IMR-90 (cell line): ENCODE measurements at regions not wholly inside any gene's neighbourhood (a gene's known extent, or its start where the extent isn't known, plus 50 kb on each side); places are given as distances from the start of the nearest gene placed in this dataset.
"Not testable (repeated sequence)": the region's sequence is repeated elsewhere in the genome, so short reads cannot be mapped to it uniquely, and the experiment has no call there.

ENCODE experiments used
- ATAC-seq: fragments of 200-7000 bp; cut with Tn5 transposase; 2 replicates; pipeline ENCODE4 v1.9.1; 2020; ENCODE audit warnings: low read depth, mild to moderate bottlenecking, moderate library complexity
- BruUV-seq: library from RNA; stranded (reverse); fragments of 400-500 nt; replicated peaks from 2 replicates; lab custom pipeline; 2021; lab: Mats Ljungman, UMichigan
- CTCF ChIA-PET: fragments of 300-600 bp; formaldehyde crosslinking; extraction: SDS; loops from one replicate; lab custom pipeline; 2021; ENCODE audit warnings: antibody characterized with exemption; lab: Yijun Ruan, JAX
- POLR2A ChIA-PET: fragments of 300-600 bp; sonication (Branson Sonifier 250); formaldehyde crosslinking; loops from one replicate; lab custom pipeline; 2022; ENCODE audit warnings: antibody characterized with exemption; ENCODE audit not compliant: unreplicated experiment; lab: Charles Lee
- DNase-seq: peaks from one replicate; pipeline ENCODE4 v3.0.0; 2013
- H2AFZ ChIP-seq: replicated peaks from 2 replicates; pipeline ENCODE3; 2013; ENCODE audit warnings: low read length, mild to moderate bottlenecking; ENCODE audit not compliant: poor library complexity
- H2AK5ac ChIP-seq: 2 replicates; pipeline ENCODE4 v1.6.1; 2013; ENCODE audit warnings: low read depth, low read length, inconsistent platforms
- H2AK9ac ChIP-seq: replicated peaks from 2 replicates; pipeline ENCODE3; 2013; ENCODE audit warnings: mild to moderate bottlenecking, low read depth, low read length, moderate library complexity; ENCODE audit not compliant: poor library complexity
- H2BK120ac ChIP-seq: 2 replicates; pipeline ENCODE4 v1.6.1; 2013; ENCODE audit warnings: low read depth, low read length, inconsistent platforms
- H2BK15ac ChIP-seq: 3 replicates; pipeline ENCODE4 v1.6.1; 2013; ENCODE audit warnings: low read depth, low read length, inconsistent platforms
- H2BK20ac ChIP-seq: 2 replicates; pipeline ENCODE4 v1.6.1; 2013; ENCODE audit warnings: low read depth, mild to moderate bottlenecking, inconsistent platforms, low read length, moderate library complexity
- H2BK5ac ChIP-seq: 2 replicates; pipeline ENCODE4 v1.6.1; 2013; ENCODE audit warnings: mild to moderate bottlenecking, low read depth, low read length, inconsistent platforms; ENCODE audit not compliant: poor library complexity, severe bottlenecking
- H3K14ac ChIP-seq: replicated peaks from 2 replicates; pipeline ENCODE4 v1.6.1; 2013; ENCODE audit warnings: low read depth, low read length, inconsistent platforms
- H3K18ac ChIP-seq: 2 replicates; pipeline ENCODE4 v1.6.1; 2013; ENCODE audit warnings: low read depth, low read length, control low read depth
- H3K23ac ChIP-seq: 2 replicates; pipeline ENCODE4 v1.6.1; 2013; ENCODE audit warnings: low read depth, low read length, inconsistent platforms
- H3K27ac ChIP-seq: 2 replicates; pipeline ENCODE4 v1.5.1; 2013; ENCODE audit warnings: mild to moderate bottlenecking, control low read depth, low read length; ENCODE audit not compliant: insufficient read depth
- H3K27me3 ChIP-seq: 2 replicates; pipeline ENCODE4 v1.6.1; 2013; ENCODE audit warnings: low read length; ENCODE audit not compliant: control insufficient read depth, insufficient read depth
- H3K36me3 ChIP-seq: 2 replicates; pipeline ENCODE4 v1.6.1; 2013; ENCODE audit warnings: low read length, mixed read lengths; ENCODE audit not compliant: control insufficient read depth, insufficient read depth
- H3K4ac ChIP-seq: 2 replicates; pipeline ENCODE4 v1.6.1; 2013; ENCODE audit warnings: low read depth, low read length, inconsistent platforms
- H3K4me1 ChIP-seq: 2 replicates; pipeline ENCODE4 v1.6.1; 2013; ENCODE audit warnings: low read length, mixed read lengths; ENCODE audit not compliant: control insufficient read depth, insufficient read depth
- H3K4me2 ChIP-seq: 2 replicates; pipeline ENCODE4 v1.6.1; 2013; ENCODE audit warnings: low read depth, mild to moderate bottlenecking, control low read depth, low read length, moderate library complexity
- H3K4me3 ChIP-seq: 2 replicates; pipeline ENCODE4 v1.5.1; 2013; ENCODE audit warnings: low read depth, mild to moderate bottlenecking, control low read depth, low read length, moderate library complexity; ENCODE audit not compliant: insufficient read depth
- H3K56ac ChIP-seq: 2 replicates; pipeline ENCODE4 v1.6.1; 2013; ENCODE audit warnings: low read length, inconsistent platforms; ENCODE audit not compliant: insufficient read depth; ENCODE audit errors: extremely low read depth
- H3K79me1 ChIP-seq, 2 experiments: 2 replicates each; pipeline ENCODE4 v1.6.1; 2013; ENCODE audit warnings: low read length in 2 of 2, inconsistent platforms in 1 of 2, low read depth in 1 of 2
- H3K9ac ChIP-seq: 2 replicates; pipeline ENCODE4 v1.6.1; 2013; ENCODE audit warnings: low read depth, low read length, control low read depth
- H3K9me1 ChIP-seq: 2 replicates; pipeline ENCODE4 v1.6.1; 2013; ENCODE audit warnings: low read length, inconsistent platforms; ENCODE audit not compliant: insufficient read depth
- H3K9me3 ChIP-seq: 2 replicates; pipeline ENCODE4 v1.6.1; 2013; ENCODE audit warnings: low read length; ENCODE audit not compliant: control insufficient read depth, insufficient read depth
- H4K20me1 ChIP-seq: 2 replicates; pipeline ENCODE4 v1.6.1; 2013; ENCODE audit warnings: low read length, inconsistent platforms; ENCODE audit not compliant: insufficient read depth
- H4K5ac ChIP-seq: 2 replicates; pipeline ENCODE4 v1.6.1; 2013; ENCODE audit warnings: mild to moderate bottlenecking, low read depth, low read length, control low read depth
- H4K8ac ChIP-seq, 2 experiments: 2 replicates each; pipeline ENCODE4 v1.6.1; 2013; ENCODE audit warnings: low read depth in 2 of 2, low read length in 2 of 2, control low read depth in 1 of 2, inconsistent platforms in 1 of 2
- H4K91ac ChIP-seq: 2 replicates; pipeline ENCODE4 v1.6.1; 2013; ENCODE audit warnings: low read depth, low read length, inconsistent platforms; ENCODE audit not compliant: insufficient read depth
- WGBS, 2 experiments: methylation state at CpG; one replicate each; pipeline versions ENCODE4 v1.1.5 to v1.1.7; 2013; ENCODE audit warnings: missing lambda C conversion rate in 2 of 2; ENCODE audit not compliant: insufficient read length in 1 of 2; ENCODE audit errors: extremely low coverage in 2 of 2; 5-methylcytosine and 5-hydroxymethylcytosine counted together
- dilution Hi-C: fragments of 300-500 bp; cut with HindIII; formaldehyde crosslinking; loops from one replicate; pipeline ENCODE4 v1.14.3; 2018; ENCODE audit warnings: low sequenced_read_pairs; ENCODE audit not compliant: unreplicated experiment
- in situ Hi-C: fragments of 300-500 bp; cut with MboI; formaldehyde crosslinking; loops from 3 replicates; pipeline ENCODE4 v1.14.3; 2019; ENCODE audit warnings: low sequenced_read_pairs, inconsistent platforms, mixed read lengths
- intact Hi-C: fragments of 100-400 bp; cut with micrococcal nuclease; formaldehyde crosslinking; loops from 2 replicates; pipeline ENCODE4 v1.10.0; 2022

- H3K14ac ChIP-seq, H4K20me1 ChIP-seq, H3K36me3 ChIP-seq, H3K4me3 ChIP-seq, H3K27ac ChIP-seq, H4K91ac ChIP-seq, BruUV-seq, POLR2A ChIA-PET, dilution Hi-C loops, intact Hi-C loops, H2AK9ac ChIP-seq, H3K27me3 ChIP-seq, H3K79me1 ChIP-seq, H3K4me2 ChIP-seq, H2BK120ac ChIP-seq, H2BK20ac ChIP-seq, H3K23ac ChIP-seq, H3K56ac ChIP-seq, H3K9ac ChIP-seq, H3K9me3 ChIP-seq, H3K9me1 ChIP-seq, ATAC-seq, DNase-seq, H4K5ac ChIP-seq, H2AK5ac ChIP-seq, H3K4ac ChIP-seq, H2BK5ac ChIP-seq, H3K18ac ChIP-seq, H2AFZ ChIP-seq, H2BK15ac ChIP-seq, H4K8ac ChIP-seq, in situ Hi-C loops, H3K4me1 ChIP-seq: not testable (repeated sequence)
- CTCF ChIA-PET, result interaction anchor here (2.2 kb wide), 1 partner anchor 8 kb away, joined by 8 read pairs; no protein-coding TSS in a partner anchor
- no CpG with 5 or more reads among the region's 4 CpGs for WGBS, 2 experiments
Observed at GRCh38 chr1:119267288-119267687, 101.3 kb upstream of the HAO2 start.
